ENCODE measurements at regions not wholly inside any gene's neighbourhood (a gene's known extent, or its start where the extent isn't known, plus 50 kb on each side); places are given as distances from the start of the nearest gene placed in this dataset.

GRCh38 chr2:71814885-71815284, 332.8 kb downstream of the CYP26B1 start:
- Histone ChIP-seq H3K4me3 (no peak overlapping the region), H3K9me3 (no peaks in the 10 kb centered on the region), H3K27ac (no peak overlapping the region), H3K36me3 (no peaks in the 10 kb centered on the region), H3K4me1 (no peaks in the 10 kb centered on the region), H3K27me3 (peaks cover 0 to 6% (median 3%) of the 10 kb centered on the region in 3 donors)
- 63 to 74% (median 71%) methylated on average over 2 of the region's 2 CpGs for WGBS, 5 donors
- TF ChIP-seq POLR2AphosphoS5 (IDR thresholded peaks at IDR 0.05), result no peak
- TF ChIP-seq CTCF (IDR thresholded peaks at IDR 0.05), result no peak
- TF ChIP-seq EP300 (IDR thresholded peaks at IDR 0.05), result no peak
- no peak for TF ChIP-seq POLR2A (IDR thresholded peaks at IDR 0.05)
- DNase-seq, result no peak
- intact Hi-C loops (cut with DNase I; ENCODE audit: low total_unique reads), result no loop called here

- Histone ChIP-seq H3K9me3 (no peaks in the 10 kb centered on the region), H3K27ac (no peak overlapping the region), H3K27me3 (peaks cover 0 to 6% (median 3%) of the 10 kb centered on the region in 3 donors), H3K4me1 (no peaks in the 10 kb centered on the region), H3K36me3 (no peaks in the 10 kb centered on the region), H3K4me3 (no peak overlapping the region)
- no peak for DNase-seq
- no peak for TF ChIP-seq POLR2A (IDR thresholded peaks at IDR 0.05)
- no peak for TF ChIP-seq POLR2AphosphoS5 (IDR thresholded peaks at IDR 0.05)
- no peak for TF ChIP-seq EP300 (IDR thresholded peaks at IDR 0.05)
- no peak for TF ChIP-seq CTCF (IDR thresholded peaks at IDR 0.05)
- WGBS, 5 donors, result 56 to 75% (median 67%) methylated on average over 4 of the region's 4 CpGs
- intact Hi-C loops (cut with DNase I; ENCODE audit: low total_unique reads), result no loop called here
Observed at GRCh38 chr2:71813807-71814470, 333.7 kb downstream of the CYP26B1 start.

- Histone ChIP-seq H3K27ac (no peak overlapping the region), H3K4me1 (no peaks in the 10 kb centered on the region), H3K36me3 (no peaks in the 10 kb centered on the region), H3K27me3 (peaks cover 0 to 2% (median 0%) of the 10 kb centered on the region in 3 donors), H3K9me3 (no peaks in the 10 kb centered on the region), H3K4me3 (no peak overlapping the region)
- TF ChIP-seq POLR2A (IDR thresholded peaks at IDR 0.05) (no peak), CTCF (IDR thresholded peaks at IDR 0.05) (no peak), EP300 (IDR thresholded peaks at IDR 0.05) (no peak)
- intact Hi-C loops (cut with DNase I; ENCODE audit: low total_unique reads), result no loop called here
- WGBS, 5 donors, result 56 to 78% (median 74%) methylated on average over 4 of the region's 4 CpGs
- DNase-seq, result no peak
Observed at GRCh38 chr2:71813315-71813714, 334.3 kb downstream of the CYP26B1 start.

GRCh38 chr2:71812736-71813135, 334.9 kb downstream of the CYP26B1 start:
- no peak for TF ChIP-seq POLR2A (IDR thresholded peaks at IDR 0.05)
- H3K27me3 ChIP-seq, result peaks cover 0 to 7% (median 3%) of the 10 kb centered on the region in 3 donors
- no peaks in the 10 kb centered on the region for H3K36me3 ChIP-seq
- no peak for DNase-seq
- H3K9me3 ChIP-seq, result no peaks in the 10 kb centered on the region
- no peak overlapping the region for H3K27ac ChIP-seq
- H3K4me1 ChIP-seq, result no peaks in the 10 kb centered on the region
- intact Hi-C loops (cut with DNase I; ENCODE audit: low total_unique reads), result no loop called here
- H3K4me3 ChIP-seq, result no peak overlapping the region
- WGBS, 5 donors, result 93 to 100% (median 97%) methylated on average over 2 of the region's 2 CpGs

GRCh38 chr2:71811726-71812125, 335.9 kb downstream of the CYP26B1 start:
- Histone ChIP-seq H3K9me3 (no peaks in the 10 kb centered on the region), H3K27ac (no peak overlapping the region), H3K4me3 (no peak overlapping the region), H3K36me3 (no peaks in the 10 kb centered on the region), H3K4me1 (no peaks in the 10 kb centered on the region), H3K27me3 (peaks cover 0 to 13% (median 3%) of the 10 kb centered on the region in 3 donors)
- intact Hi-C loops (cut with DNase I; ENCODE audit: low total_unique reads), result no loop called here
- 81 to 92% (median 84%) methylated on average over 4 of the region's 4 CpGs for WGBS, 5 donors
- DNase-seq, result no peak
- TF ChIP-seq POLR2A (IDR thresholded peaks at IDR 0.05) (no peak), EP300 (IDR thresholded peaks at IDR 0.05) (no peak), CTCF (IDR thresholded peaks at IDR 0.05) (no peak), POLR2AphosphoS5 (IDR thresholded peaks at IDR 0.05) (no peak)

All from stomach (tissue), 8 donors.